Endometrial microvascular endothelial cells (primary cell): ENCODE measurements at regions not wholly inside any gene's neighbourhood (a gene's known extent, or its start where the extent isn't known, plus 50 kb on each side); places are given as distances from the start of the nearest gene placed in this dataset.

Experiments used
- in situ Hi-C: cut with HindIII; loops from 2 replicates; pipeline ENCODE4 v1.10.0; 2017; ENCODE audit warnings: low sequenced_read_pairs, low pct_unique_long_range_greater_than_20kb; ENCODE audit errors: inconsistent ontology term

DNA sequence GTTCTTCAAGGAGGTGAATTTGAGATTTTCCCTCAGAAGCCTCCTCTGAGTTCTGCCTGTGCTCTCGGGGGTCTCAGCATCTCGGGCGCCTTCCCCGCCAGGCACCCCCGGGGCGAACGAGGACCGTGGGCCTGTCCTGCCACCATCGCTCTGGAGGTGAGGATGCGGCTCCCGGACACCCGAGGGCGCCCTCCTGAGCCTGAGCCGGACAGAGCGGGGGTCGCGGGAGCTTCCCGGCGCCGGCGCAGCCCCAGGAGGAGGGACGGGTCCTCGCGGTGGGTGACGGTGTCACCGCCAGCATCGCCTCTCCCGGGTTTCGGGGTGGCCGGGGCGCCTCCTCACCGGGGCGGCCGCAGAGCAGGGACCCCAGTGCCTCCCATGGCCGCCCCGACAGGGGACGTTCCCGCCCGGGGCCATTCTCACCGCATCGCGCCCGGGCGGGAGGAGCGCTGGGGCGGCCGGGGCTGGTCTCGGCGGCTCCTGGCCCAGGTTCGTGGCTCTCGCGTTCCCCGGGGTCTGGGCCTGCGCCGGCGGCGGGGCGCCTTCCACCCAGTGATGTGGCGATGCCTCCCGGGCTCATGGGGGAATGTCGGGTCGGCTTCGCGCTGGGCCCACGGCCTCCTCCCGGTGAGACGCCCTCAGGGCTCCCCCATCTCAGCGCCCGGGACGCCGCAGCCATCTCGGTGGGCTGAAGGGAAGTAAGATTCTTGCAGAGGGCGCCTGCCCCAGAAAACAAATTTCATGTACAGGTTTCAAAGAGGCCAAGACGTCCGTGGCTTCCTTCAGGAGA lies 210.5 kb downstream of the ERMARD start:
- in situ Hi-C loops, result no loop called here

DNA sequence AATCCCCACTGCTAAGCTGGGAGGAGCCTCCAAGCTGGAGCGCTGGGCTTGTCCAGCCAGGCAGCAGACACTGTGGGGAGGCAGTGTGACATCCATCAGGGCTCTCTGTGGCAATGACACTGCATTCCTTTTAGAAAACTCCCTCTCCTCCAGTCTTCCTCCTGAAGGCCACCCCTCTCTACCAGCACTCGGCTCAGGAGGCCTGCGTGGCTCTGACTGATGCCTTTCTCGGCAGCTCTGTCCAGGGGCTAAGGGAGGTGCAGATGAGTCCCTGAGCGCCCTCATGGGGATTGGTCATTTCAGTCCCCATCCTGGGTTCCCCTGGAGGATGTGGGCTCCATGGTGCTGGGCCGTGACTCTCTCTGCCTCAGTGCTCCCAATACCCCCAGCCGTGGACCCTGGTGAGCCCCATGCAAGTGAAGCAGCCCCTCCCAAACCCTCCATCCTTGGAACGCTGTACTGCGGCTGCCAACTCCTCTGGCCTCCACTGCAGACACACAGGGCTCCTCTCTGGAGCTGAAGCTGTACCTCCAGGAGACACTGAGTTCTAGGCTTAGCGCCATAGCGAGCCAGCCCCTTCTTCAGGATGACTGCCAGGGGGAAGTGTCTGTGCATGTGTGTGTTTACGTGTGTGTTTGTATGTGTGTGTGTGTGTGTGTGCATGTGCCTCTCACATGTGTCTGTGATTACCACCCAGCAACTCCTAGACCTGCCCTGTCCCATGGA lies 209.6 kb downstream of the ERMARD start:
- in situ Hi-C loops, result no loop called here

DNA sequence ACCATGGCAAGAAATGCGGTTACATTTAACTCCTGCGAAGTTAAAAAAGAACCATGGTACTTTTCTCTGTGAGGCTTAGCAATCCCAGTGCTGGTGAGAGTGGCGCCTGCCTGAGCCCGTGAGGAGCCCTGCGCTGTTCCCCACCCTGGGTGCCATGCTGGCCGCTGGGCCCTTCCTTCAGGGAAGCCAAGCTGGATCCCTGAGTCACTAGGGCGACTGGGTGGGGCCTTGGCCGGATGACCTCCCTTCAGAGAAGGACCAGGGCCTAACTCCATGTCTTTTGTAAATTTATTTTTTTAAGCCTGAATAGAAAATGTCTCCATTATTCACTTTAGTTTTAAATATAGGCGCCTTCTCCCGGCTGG lies 209.1 kb downstream of the ERMARD start:
- in situ Hi-C loops, result no loop called here

DNA sequence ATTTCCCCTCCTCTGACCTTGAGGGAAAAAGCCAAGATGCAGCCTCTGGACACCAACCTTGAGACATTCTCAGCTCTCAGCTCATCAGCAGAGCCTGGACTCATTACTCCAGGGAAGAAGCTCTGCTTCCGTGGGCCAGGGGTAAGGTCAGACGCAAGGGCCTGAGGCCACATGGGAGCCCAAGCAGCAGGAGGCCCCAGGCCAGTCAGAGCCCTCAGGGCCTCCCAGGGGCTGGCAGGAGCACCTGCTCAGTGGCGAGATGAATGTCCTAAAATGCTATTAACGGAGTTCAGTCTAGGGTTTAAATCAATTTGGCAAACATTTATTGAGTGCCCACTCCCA lies 208.6 kb downstream of the ERMARD start:
- in situ Hi-C loops, result no loop called here

DNA sequence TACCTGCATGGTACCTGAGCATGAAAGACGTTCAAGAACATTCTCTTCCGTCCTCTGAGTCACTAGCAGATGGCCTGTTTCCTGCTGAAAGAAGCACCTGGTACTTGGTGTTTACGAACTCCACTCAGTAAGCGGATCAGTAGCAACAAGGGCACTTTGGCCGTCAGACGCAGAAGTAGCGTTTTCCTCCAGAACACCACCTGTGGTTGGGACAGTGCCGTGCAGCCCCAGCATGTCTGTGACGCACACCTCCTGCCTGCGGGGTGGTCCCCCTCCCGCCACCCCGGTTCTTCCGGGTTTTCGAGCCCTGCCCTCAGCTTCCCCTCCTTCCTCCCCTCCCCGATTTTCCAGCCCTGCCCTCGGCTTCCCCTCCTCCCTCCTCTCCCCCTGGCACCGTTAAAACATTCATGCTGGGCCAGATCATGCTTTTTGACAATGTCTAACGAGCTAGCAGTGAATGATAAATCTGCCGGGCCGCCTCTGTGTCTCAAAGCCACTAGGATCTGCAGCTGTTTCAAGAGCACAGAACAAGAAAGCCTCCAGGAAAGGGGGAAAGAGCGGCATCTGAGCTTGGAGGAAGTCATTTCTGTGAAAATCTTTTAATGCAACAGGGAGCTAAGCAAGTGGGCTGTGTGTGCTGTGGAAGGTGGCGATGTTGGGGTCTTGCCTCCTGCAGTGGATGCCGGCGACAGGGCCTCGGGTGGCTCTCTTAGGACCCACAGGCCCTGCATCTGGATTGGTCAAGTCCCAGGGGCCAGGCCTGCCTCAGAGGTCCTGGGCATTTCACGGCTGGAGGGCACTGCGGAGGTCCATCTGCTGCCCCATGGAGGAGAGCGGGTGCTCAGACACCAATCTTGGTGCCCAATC lies 207.9 kb downstream of the ERMARD start:
- in situ Hi-C loops, result no loop called here

DNA sequence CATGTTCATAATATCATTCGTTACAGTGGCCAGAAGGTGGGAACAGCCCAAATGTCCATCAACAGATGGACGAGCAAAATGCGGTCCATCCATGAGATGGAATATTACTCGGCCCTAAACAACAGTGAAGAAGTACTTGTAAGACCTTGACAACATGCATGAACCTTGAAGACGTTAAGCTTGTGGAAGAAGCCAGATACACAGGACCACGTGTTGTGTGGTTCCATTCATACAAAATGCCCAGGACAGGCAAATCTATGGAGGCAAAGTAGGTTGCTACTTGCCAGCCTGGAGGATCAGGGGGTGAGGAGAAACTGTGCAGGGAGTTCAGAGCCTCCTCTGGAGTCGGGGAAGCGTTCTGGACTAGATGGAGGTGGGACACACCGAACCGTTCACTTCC lies 207.1 kb downstream of the ERMARD start:
- in situ Hi-C loops, result no loop called here

DNA sequence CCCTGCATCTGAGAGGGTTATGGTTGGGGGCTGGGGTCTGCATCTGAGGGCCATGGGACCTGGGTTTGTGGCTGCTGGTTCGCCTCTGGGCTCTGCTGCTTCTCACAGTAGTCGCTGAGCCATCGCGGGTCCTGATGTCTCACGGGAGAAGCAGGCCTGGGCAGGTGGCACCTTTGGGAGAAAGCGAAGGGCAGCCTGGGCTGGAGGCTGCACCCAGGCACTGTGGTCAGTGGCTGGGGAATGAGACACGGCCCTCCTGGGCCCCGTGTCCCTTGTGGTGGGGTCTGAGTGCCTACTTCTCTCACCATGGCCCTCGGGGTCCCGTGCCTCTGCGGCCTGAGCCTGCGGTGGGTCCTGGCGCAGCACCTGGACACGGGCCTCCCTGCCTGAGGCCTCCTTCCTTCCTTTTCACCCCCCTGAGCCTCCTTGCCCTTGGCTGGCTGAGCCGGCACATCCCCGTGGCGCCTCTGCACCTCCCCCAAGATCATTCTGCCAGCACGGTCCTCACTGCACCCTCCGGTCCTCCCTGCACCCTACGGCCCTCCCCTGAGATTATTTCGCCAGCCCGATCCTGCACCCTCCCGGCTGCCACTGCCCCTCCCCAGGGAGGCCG lies 206.0 kb downstream of the ERMARD start:
- in situ Hi-C loops, result no loop called here

DNA sequence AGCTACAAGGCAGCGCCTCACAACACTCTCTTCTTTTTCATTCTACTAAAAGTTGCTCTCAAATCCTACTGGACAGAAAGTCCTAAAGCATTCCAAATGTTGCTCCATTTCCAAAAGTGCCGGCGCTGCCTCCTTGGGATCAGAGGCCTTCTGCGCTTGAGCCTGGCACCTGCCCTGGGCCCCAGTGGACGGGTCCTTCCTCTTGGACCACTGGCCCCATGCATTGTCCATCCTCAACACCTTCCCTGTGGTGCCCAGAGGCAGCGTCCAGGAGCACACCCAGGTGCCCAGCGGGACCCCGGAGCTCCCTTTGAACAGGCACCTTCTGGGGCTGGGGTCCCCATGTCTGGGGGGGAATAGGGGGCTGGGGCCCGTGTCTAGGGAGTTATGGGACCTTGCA lies 205.2 kb downstream of the ERMARD start:
- in situ Hi-C loops, result no loop called here

DNA sequence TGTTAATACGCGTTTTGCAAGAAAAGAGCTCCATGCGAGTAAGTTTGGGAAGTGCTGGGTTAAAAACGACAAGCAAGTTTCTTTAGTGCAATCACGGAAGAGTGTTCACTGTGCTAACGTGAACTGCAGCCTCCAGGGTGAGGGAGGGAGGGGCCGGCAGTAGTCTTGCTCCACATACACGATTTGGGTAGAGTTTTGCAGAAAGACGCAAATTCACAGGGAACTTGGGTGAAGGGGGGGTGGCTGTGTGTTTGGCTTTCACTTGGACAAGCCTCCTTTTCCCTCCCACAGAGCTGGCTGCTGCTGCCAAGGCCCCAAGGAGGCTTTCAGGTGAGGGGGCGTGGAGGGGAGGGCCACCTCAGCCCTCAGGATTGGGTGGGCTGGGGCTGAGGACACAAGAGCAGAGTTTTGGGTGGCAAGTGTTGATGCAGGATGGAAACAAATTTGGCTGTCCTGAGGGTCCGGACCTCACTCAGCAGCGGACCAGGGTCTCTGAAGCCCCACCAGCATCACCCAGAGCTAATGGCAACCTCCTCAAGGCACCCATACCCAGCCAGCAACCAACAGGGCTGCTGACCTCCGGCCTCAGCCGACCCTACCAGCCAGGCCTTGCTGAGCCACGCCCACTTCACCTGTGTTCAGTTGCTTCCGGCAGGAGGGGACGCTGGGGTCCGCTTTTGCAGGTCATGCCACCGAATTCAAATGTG lies 204.5 kb downstream of the ERMARD start:
- in situ Hi-C loops, result no loop called here

DNA sequence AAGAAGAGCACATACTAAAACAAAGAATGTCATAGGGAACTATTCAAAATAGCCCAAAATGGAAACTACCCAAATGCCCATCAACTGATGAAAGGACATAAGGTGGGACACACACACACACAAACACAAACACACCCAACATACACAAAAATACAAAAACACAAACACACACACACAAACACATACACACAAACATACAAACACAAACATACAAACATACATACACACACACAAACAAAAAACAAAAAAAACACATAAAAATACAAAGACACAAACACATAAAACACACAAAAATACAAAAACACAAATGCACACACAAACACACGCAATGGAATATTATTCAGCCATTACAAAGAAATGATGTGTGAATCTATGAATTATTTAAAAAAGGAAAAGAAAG lies 203.6 kb downstream of the ERMARD start:
- in situ Hi-C loops, result no loop called here

DNA sequence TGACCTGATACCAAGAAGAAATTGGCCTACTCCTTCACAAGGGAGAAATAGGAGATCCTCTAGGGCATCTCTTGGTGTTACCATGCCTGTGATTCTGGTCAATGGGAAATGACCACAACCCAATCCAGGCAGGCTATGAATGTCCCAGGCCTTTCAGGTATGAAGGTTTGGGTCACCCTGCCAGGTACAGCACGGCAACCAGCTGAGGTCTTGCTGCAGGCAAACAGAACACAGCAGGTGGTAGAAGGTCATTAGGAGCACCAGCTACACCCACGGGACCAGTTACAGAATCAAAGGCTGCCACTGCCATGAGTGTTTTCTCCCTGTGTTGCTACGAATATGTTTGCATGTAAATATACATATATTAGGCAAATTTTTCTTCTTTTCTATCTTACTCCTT lies 202.3 kb downstream of the ERMARD start:
- in situ Hi-C loops, result no loop called here

DNA sequence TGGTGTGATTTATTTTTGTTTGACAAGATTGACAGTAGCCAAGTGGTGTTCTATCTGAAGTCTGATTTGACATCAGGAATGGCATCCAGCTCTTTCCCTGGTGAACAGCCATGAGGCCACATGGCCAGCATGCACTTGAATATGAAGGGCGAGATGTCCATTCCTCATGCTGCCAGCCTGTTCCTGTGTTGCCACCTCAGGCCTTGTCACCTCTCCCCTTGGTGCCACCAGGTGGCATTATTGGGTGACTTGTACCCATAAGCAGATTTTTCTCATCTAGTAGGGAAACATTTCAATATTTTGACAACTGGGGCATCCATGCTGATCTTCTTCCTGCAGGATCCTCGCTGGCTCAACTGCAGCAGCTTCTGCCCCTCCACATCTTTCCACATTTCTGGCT lies 199.1 kb downstream of the ERMARD start:
- in situ Hi-C loops, result no loop called here

DNA sequence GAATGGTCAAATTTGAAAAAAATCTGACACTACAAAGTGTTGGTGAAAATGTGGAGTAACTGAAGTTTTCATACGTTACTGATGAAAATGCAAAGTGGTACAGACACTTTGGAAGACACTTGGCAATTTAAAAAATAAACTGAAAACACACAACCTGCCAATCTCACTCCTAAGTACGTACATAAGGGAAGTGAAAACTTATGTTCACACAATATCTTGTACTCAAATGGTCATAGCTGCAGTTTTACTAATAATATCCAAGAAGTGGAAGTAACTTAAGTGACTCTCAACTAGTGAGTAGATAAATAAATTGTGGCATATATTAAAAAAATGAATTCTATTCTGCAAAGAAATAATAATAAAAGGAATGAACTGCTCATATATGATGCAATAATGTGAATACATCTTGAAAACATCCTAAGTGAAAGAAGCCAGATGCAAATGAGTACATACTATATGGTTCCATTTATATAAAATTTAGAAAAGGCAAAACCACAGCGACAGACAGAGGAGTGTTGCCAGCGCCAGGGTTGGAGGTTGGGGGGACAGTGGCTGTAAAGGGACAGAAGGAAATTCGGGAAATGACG lies 198.2 kb downstream of the ERMARD start:
- in situ Hi-C loops, result loop anchor here (25.0 kb wide), 1 partner anchor 112 kb away; no protein-coding TSS in a partner anchor

DNA sequence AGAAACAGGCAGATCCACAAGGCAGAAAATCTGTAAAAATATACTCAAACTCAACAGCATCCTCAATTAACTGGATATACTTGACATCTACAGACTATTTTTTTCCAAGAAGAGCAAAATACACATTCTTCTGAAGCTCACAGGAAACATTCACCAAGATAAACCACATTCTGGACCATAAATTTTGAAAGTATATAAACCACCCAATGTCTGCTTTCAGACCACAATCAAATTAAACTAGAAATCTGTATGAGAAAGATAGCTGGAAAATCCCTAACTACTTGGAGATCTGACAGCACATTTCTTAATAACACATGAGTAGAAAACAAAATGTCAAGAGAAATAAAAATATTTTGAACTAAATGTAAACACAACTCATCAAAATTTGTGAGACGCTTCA lies 195.5 kb downstream of the ERMARD start:
- in situ Hi-C loops, result loop anchor here (25.0 kb wide), 1 partner anchor 110 kb away; no protein-coding TSS in a partner anchor

DNA sequence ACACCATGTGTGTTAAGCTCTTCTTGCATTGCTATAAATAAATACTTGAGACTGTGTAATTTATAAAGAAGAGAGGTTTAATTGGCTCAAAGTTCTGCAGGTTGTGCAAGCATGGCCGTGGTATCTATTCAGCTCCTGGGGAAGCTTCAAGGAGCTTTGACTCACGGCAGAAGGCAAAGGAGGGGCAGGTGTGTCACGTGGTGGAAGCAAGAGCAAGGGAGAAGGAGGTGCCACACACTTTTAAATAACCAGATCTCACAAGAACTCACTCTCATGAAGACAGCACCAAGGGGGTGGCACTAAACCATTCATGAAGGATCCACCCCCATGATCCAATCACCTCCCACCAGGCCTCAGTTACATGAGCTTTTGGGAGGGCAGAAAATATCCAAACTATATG lies 193.7 kb downstream of the ERMARD start:
- in situ Hi-C loops, result loop anchor here (25.0 kb wide), 1 partner anchor 108 kb away; no protein-coding TSS in a partner anchor

DNA sequence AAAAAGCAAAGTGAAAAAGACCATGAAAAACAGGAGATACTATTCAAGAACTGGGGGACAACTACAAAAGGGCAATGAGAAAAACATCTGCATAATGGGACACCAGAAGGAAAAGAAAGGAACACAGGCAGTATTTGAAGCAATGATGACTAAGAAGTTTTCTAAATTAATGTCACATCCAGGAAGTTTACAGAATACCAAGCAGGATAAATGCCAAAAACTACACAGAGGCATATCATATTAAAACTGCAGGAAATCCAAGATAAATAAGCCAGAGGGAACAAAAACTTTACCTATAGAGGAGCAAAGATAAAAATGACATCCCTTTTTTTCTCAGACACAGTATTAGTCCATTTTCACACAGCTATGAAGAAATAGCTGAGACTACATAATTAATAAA lies 193.0 kb downstream of the ERMARD start:
- in situ Hi-C loops, result loop anchor here (25.0 kb wide), 1 partner anchor 107 kb away; no protein-coding TSS in a partner anchor

DNA sequence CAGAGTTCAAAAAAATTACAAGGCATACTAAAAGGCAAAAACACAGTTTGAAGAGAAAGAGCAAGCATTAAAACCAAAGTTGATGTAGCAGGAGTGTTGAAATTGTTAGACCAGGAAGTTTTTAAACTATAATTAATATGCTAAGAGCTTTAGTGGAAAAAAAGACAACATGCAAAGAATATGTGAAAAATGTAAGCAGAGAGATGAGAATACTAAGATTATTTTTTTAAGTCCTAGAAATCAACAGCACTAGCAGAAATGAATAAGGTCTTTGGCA lies 192.6 kb downstream of the ERMARD start:
- in situ Hi-C loops, result loop anchor here (25.0 kb wide), 1 partner anchor 107 kb away; no protein-coding TSS in a partner anchor
